Tibial nerve (tissue), 4 donors: ENCODE measurements at regions not wholly inside any gene's neighbourhood (a gene's known extent, or its start where the extent isn't known, plus 50 kb on each side); places are given as distances from the start of the nearest gene placed in this dataset.

Experiments
- DNase-seq, 2 donors: peaks; one replicate each; pipeline ENCODE4 v3.0.0-alpha.2; 2019; ENCODE audit warnings: low spot score in 2 of 2
- H3K27ac ChIP-seq, 4 donors: fragments of 200-600 bp; sonication (generic) in 3 of 4; one replicate each; pipeline ENCODE4 v1.5.1; 2017 to 2019; ENCODE audit warnings: mild to moderate bottlenecking in 1 of 4
- H3K27me3 ChIP-seq, 2 donors: fragments of 200-600 bp; sonication (generic) in 1 of 2; one replicate each; pipeline versions ENCODE4 v1.5.1 to v1.6.0; 2017 to 2019
- H3K36me3 ChIP-seq, 3 donors: fragments of 200-600 bp; sonication (generic); one replicate each; pipeline ENCODE4 v1.5.1; 2018 to 2019
- H3K4me1 ChIP-seq, 4 donors: fragments of 200-600 bp; sonication (generic) in 3 of 4; one replicate each; pipeline ENCODE4 v1.5.1; 2017 to 2019
- H3K4me3 ChIP-seq, 4 donors: fragments of 200-600 bp; sonication (generic) in 3 of 4; one replicate each; pipeline ENCODE4 v1.5.1; 2017 to 2019; ENCODE audit warnings: mild to moderate bottlenecking in 1 of 4, moderate library complexity in 1 of 4
- H3K9me3 ChIP-seq, 4 donors: fragments of 200-600 bp; sonication (generic) in 3 of 4; one replicate each; pipeline ENCODE4 v1.5.1; 2017 to 2019
- CTCF ChIP-seq, 5 experiments: fragments of 200-600 bp in 3 of 5; fragments of 450-650 bp in 2 of 5; sonication (generic) in 3 of 5; IDR thresholded peaks; one replicate each; pipeline ENCODE4 v1.5.1; 2016 to 2019; ENCODE audit warnings: antibody characterized with exemption in 5 of 5, mild to moderate bottlenecking in 3 of 5, moderate library complexity in 2 of 5
- EP300 ChIP-seq, 2 donors: sonication (generic); formaldehyde crosslinking; IDR thresholded peaks; one replicate each; pipeline ENCODE4 v1.6.1; 2017; ENCODE audit warnings: antibody characterized with exemption in 2 of 2, mild to moderate bottlenecking in 1 of 2
- POLR2A ChIP-seq, 2 donors: fragments of 450-650 bp; IDR thresholded peaks; one replicate each; pipeline ENCODE4 v1.6.1; 2017; ENCODE audit warnings: antibody characterized with exemption in 2 of 2, mild to moderate bottlenecking in 2 of 2, moderate library complexity in 2 of 2
- WGBS, 2 donors: methylation state at CpG; one replicate each; pipeline ENCODE4 v1.1.5; 2018; 5-methylcytosine and 5-hydroxymethylcytosine counted together

DNA sequence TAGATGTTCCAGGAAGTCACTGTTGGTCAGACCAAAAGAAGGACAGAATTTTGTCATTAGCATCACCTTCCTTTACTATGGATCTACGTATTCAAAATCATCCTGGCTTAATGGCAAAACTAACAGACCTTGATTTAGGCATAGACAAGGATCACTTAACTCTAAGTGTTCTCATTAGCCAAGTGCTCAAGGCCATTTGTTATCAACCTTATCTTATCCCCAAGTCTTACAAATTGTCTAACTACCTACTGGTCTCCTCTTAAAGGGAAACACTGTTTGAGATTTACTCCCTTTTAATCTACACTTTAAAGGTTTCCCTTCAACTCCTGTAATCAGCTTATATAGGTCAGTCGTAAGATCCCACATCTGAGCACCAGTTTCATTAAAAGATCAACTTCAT lies 1197.5 kb upstream of the C9orf72 start:
- Histone ChIP-seq H3K9me3 (no peaks in the 10 kb centered on the region), H3K27me3 (no peaks in the 10 kb centered on the region)
- 73 to 77% methylated on average over 2 of the region's 2 CpGs for WGBS, 2 donors

GRCh38 chr9:28774433-28775235 lies 1201.4 kb upstream of the C9orf72 start:
- WGBS, 2 donors, result 24 to 27% methylated on average over 8 of the region's 8 CpGs
- H3K9me3 ChIP-seq, result no peaks in the 10 kb centered on the region
- H3K27ac ChIP-seq, result no peak overlapping the region
- no peaks in the 10 kb centered on the region for H3K4me1 ChIP-seq
- no peak for DNase-seq
- H3K4me3 ChIP-seq, result no peak overlapping the region
- no peaks in the 10 kb centered on the region for H3K27me3 ChIP-seq
- H3K36me3 ChIP-seq, result no peaks in the 10 kb centered on the region
- TF ChIP-seq CTCF (IDR thresholded peaks at IDR 0.05) (peak in 3 of 5 experiments; percentile 32 to 43 (median 43)), POLR2A (IDR thresholded peaks at IDR 0.05) (no peak)

More for the DNA sequence above, 1197.5 kb upstream of the C9orf72 start:
- Histone ChIP-seq H3K4me1 (no peaks in the 10 kb centered on the region), H3K4me3 (no peak overlapping the region), H3K36me3 (no peaks in the 10 kb centered on the region), H3K27ac (no peak overlapping the region)
- no peak for DNase-seq
- TF ChIP-seq CTCF (IDR thresholded peaks at IDR 0.05) (no peak), EP300 (IDR thresholded peaks at IDR 0.05) (no peak), POLR2A (IDR thresholded peaks at IDR 0.05) (no peak)

DNA sequence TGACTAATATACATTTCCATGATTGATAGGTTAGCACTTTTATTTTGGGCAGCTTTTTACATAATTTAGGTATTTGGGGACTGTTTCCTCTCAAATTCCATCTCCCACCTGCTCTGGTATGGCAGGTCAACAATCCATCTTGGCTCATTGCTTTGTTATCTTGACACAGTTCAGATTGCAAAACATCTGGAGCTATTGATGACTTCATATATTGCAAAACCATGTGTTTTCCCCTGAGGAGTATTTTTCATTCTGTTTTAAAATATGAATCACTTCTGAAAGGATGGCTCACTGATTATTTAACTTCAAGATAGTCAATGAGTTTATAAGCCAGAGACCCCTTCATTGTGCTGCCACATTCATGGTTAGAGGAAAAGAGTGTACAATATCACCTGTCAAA lies 1206.0 kb upstream of the C9orf72 start:
- H3K9me3 ChIP-seq, result no peaks in the 10 kb centered on the region
- H3K27me3 ChIP-seq, result no peaks in the 10 kb centered on the region
- DNase-seq, result no peak
- no peak overlapping the region for H3K27ac ChIP-seq
- no peaks in the 10 kb centered on the region for H3K4me1 ChIP-seq
- TF ChIP-seq POLR2A (IDR thresholded peaks at IDR 0.05) (no peak), EP300 (IDR thresholded peaks at IDR 0.05) (no peak), CTCF (IDR thresholded peaks at IDR 0.05) (no peak)
- no peak overlapping the region for H3K4me3 ChIP-seq
- H3K36me3 ChIP-seq, result no peaks in the 10 kb centered on the region

- DNase-seq, result no peak
- H3K36me3 ChIP-seq, result no peaks in the 10 kb centered on the region
- no peaks in the 10 kb centered on the region for H3K4me1 ChIP-seq
- H3K9me3 ChIP-seq, result no peaks in the 10 kb centered on the region
- no peak for TF ChIP-seq POLR2A (IDR thresholded peaks at IDR 0.05)
- H3K27me3 ChIP-seq, result no peaks in the 10 kb centered on the region
- no peak overlapping the region for H3K4me3 ChIP-seq
- no peak overlapping the region for H3K27ac ChIP-seq
Observed at GRCh38 chr9:28781481-28781880, 1208.2 kb upstream of the C9orf72 start.

- H3K36me3 ChIP-seq, result no peaks in the 10 kb centered on the region
- 89 to 93% methylated on average over 1 of the region's 1 CpG for whole genome bisulfite sequencing, 2 donors
- H3K27me3 ChIP-seq, result no peaks in the 10 kb centered on the region
- no peak for DNase-seq
- no peaks in the 10 kb centered on the region for H3K4me1 ChIP-seq
- no peak overlapping the region for H3K27ac ChIP-seq
- no peak for TF ChIP-seq CTCF (IDR thresholded peaks at IDR 0.05)
- no peak for TF ChIP-seq POLR2A (IDR thresholded peaks at IDR 0.05)
- no peak for TF ChIP-seq EP300 (IDR thresholded peaks at IDR 0.05)
- no peaks in the 10 kb centered on the region for H3K9me3 ChIP-seq
- no peak overlapping the region for H3K4me3 ChIP-seq
Observed at GRCh38 chr9:28782630-28783029, 1209.3 kb upstream of the C9orf72 start.

DNA sequence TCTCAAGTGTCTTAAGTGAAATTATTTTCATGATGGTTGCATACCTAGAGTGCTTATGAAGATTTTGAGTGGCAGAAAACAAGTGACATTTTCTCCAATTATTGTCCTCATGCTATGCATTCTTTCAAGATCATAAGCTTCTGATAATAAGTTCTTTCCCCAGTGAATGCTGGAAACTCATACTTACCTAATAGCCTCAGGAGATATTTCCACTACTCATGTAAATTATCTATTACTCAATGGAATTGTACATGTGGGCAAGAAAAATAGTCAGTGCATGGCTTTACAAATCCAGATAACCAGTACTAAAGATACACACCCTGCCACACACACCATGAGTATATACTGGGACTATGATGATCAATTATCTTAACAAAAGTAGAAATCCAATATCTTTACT lies 1219.4 kb upstream of the C9orf72 start:
- H3K4me3 ChIP-seq, result no peak overlapping the region
- H3K4me1 ChIP-seq, result no peaks in the 10 kb centered on the region
- no peak for DNase-seq
- H3K27ac ChIP-seq, result no peak overlapping the region
- TF ChIP-seq EP300 (IDR thresholded peaks at IDR 0.05) (no peak), CTCF (IDR thresholded peaks at IDR 0.05) (no peak), POLR2A (IDR thresholded peaks at IDR 0.05) (no peak)
- no peaks in the 10 kb centered on the region for H3K27me3 ChIP-seq
- H3K9me3 ChIP-seq, result no peaks in the 10 kb centered on the region
- H3K36me3 ChIP-seq, result no peaks in the 10 kb centered on the region
